Activated CD4-positive, alpha-beta memory T cell treated with anti-CD3 and anti-CD28 coated beads for 36 hours (primary cell): ENCODE measurements at regions not wholly inside any gene's neighbourhood (a gene's known extent, or its start where the extent isn't known, plus 50 kb on each side); places are given as distances from the start of the nearest gene placed in this dataset.

ENCODE experiments used
- CTCF ChIA-PET: fragments of 350-600 bp; sonication (Branson Sonifier 250); formaldehyde crosslinking; loops from one replicate; lab custom pipeline; 2021; ENCODE audit warnings: antibody characterized with exemption, inconsistent platforms; lab: Charles Lee
- POLR2A ChIA-PET: fragments of 350-600 bp; sonication (Branson Sonifier 250); formaldehyde crosslinking; loops from one replicate; lab custom pipeline; 2021; ENCODE audit warnings: antibody characterized with exemption; lab: Charles Lee
- DNase-seq: peaks from one replicate; pipeline ENCODE4 v3.0.0-alpha.2; 2020
- H3K27ac Mint-ChIP-seq: one replicate; pipeline ENCODE4 v1.8.0; 2021; ENCODE audit warnings: mixed read lengths
- H3K27me3 Mint-ChIP-seq: one replicate; pipeline ENCODE4 v1.8.0; 2021; ENCODE audit warnings: mixed read lengths
- H3K36me3 Mint-ChIP-seq: one replicate; pipeline ENCODE4 v1.8.0; 2021; ENCODE audit warnings: mixed read lengths
- H3K4me1 Mint-ChIP-seq: one replicate; pipeline ENCODE4 v1.8.0; 2021; ENCODE audit warnings: low read depth, mixed read lengths
- H3K4me3 Mint-ChIP-seq: one replicate; pipeline ENCODE4 v1.8.0; 2021; ENCODE audit warnings: mild to moderate bottlenecking, mixed read lengths
- H3K9me3 Mint-ChIP-seq: one replicate; pipeline ENCODE4 v1.8.0; 2021; ENCODE audit warnings: mixed read lengths
- intact Hi-C: fragments of 100-400 bp; cut with micrococcal nuclease; formaldehyde crosslinking; loops from one replicate; pipeline ENCODE4 v1.15.1; 2023

- intact Hi-C loops, result loop anchor here (2.0 to 5.0 kb wide), 3 partner anchors 124 to 369 kb away; partner anchors contain the start of genes MGAT2, RPL36AL and RPS29
- peaks cover 2% of the 10 kb centered on the region for H3K27me3 Mint-ChIP-seq
- H3K9me3 Mint-ChIP-seq, result no peaks in the 10 kb centered on the region
- no peak for DNase-seq
- ChIA-PET POLR2A (no interaction called here), CTCF (interaction anchor here (1.7 to 8.8 kb wide), 3 partner anchors 17 to 229 kb away, joined by 4 to 178 read pairs (median 9); partner anchors contain the start of gene KLHDC1)
- no peak overlapping the region for H3K27ac Mint-ChIP-seq
- no peaks in the 10 kb centered on the region for H3K4me1 Mint-ChIP-seq
- no peak overlapping the region for H3K4me3 Mint-ChIP-seq
- H3K36me3 Mint-ChIP-seq, result no peaks in the 10 kb centered on the region
These were observed 123.0 kb downstream of the RPS29 start for GRCh38 chr14:49463146-49463545.

- H3K4me1 Mint-ChIP-seq, result no peaks in the 10 kb centered on the region
- H3K27me3 Mint-ChIP-seq, result no peaks in the 10 kb centered on the region
- H3K36me3 Mint-ChIP-seq, result no peaks in the 10 kb centered on the region
- peak; percentile 46 for DNase-seq
- intact Hi-C loops, result loop anchor here (1.0 to 5.0 kb wide), 4 partner anchors 36 to 371 kb away; partner anchors contain the start of genes MGAT2, RPL36AL and RPS29
- H3K9me3 Mint-ChIP-seq, result no peaks in the 10 kb centered on the region
- no peak overlapping the region for H3K4me3 Mint-ChIP-seq
- ChIA-PET CTCF (interaction anchor here (0.6 to 8.8 kb wide), 44 partner anchors 9 to 391 kb away, joined by 3 to 178 read pairs (median 4); partner anchors contain the start of genes KLHDC1, KLHDC2, MGAT2 and NEMF), POLR2A (interaction anchor here (2.0 kb wide), 1 partner anchor 36 kb away, joined by 6 read pairs; no protein-coding TSS in a partner anchor)
- H3K27ac Mint-ChIP-seq, result no peak overlapping the region
These were observed 124.4 kb downstream of the RPS29 start for GRCh38 chr14:49461529-49462401.

GRCh38 chr14:49460662-49461061, 125.5 kb downstream of the RPS29 start:
- intact Hi-C loops, result loop anchor here (5.0 kb wide), 2 partner anchors 162 to 372 kb away; partner anchors contain the start of genes MGAT2 and RPL36AL

GRCh38 chr14:49456589-49456988, 129.6 kb downstream of the RPS29 start:
- POLR2A ChIA-PET, result no interaction called here
- intact Hi-C loops, result no loop called here
- CTCF ChIA-PET, result interaction anchor here (1.1 to 2.1 kb wide), 2 partner anchors 42 to 44 kb away, joined by 4 to 5 read pairs; no protein-coding TSS in a partner anchor

More at GRCh38 chr14:49460662-49461061, 125.5 kb downstream of the RPS29 start:
- no peaks in the 10 kb centered on the region for H3K36me3 Mint-ChIP-seq
- CTCF ChIA-PET, result interaction anchor here (0.7 to 8.8 kb wide), 19 partner anchors 11 to 392 kb away, joined by 3 to 178 read pairs (median 6); partner anchors contain the start of genes MGAT2, NEMF, RPL36AL and RPS29
- no peak overlapping the region for H3K4me3 Mint-ChIP-seq
- no peak for DNase-seq
- no peaks in the 10 kb centered on the region for H3K4me1 Mint-ChIP-seq
- POLR2A ChIA-PET, result interaction anchor here (2.0 kb wide), 1 partner anchor 37 kb away, joined by 6 read pairs; no protein-coding TSS in a partner anchor
- H3K27ac Mint-ChIP-seq, result no peak overlapping the region
- no peaks in the 10 kb centered on the region for H3K9me3 Mint-ChIP-seq
- H3K27me3 Mint-ChIP-seq, result peaks cover 3% of the 10 kb centered on the region

GRCh38 chr14:49451938-49452337, 134.2 kb downstream of the RPS29 start:
- Mint-ChIP-seq H3K36me3 (no peaks in the 10 kb centered on the region), H3K4me1 (no peaks in the 10 kb centered on the region), H3K9me3 (peaks cover 5% of the 10 kb centered on the region), H3K4me3 (no peak overlapping the region), H3K27me3 (peaks cover 4% of the 10 kb centered on the region), H3K27ac (no peak overlapping the region)
- intact Hi-C loops, result no loop called here
- CTCF ChIA-PET, result interaction anchor here (1.0 to 5.2 kb wide), 2 partner anchors 9 to 46 kb away, joined by 3 to 22 read pairs; no protein-coding TSS in a partner anchor
- DNase-seq, result no peak
- POLR2A ChIA-PET, result no interaction called here

More at GRCh38 chr14:49456589-49456988, 129.6 kb downstream of the RPS29 start:
- H3K4me1 Mint-ChIP-seq, result no peaks in the 10 kb centered on the region
- no peaks in the 10 kb centered on the region for H3K36me3 Mint-ChIP-seq
- no peaks in the 10 kb centered on the region for H3K9me3 Mint-ChIP-seq
- peaks cover 4% of the 10 kb centered on the region for H3K27me3 Mint-ChIP-seq
- DNase-seq, result no peak
- H3K4me3 Mint-ChIP-seq, result no peak overlapping the region
- H3K27ac Mint-ChIP-seq, result no peak overlapping the region

- Mint-ChIP-seq H3K27ac (no peak overlapping the region), H3K4me1 (no peaks in the 10 kb centered on the region), H3K9me3 (peaks cover 5% of the 10 kb centered on the region), H3K27me3 (peaks cover 3% of the 10 kb centered on the region), H3K4me3 (no peak overlapping the region), H3K36me3 (no peaks in the 10 kb centered on the region)
- DNase-seq, result no peak
- POLR2A ChIA-PET, result no interaction called here
- intact Hi-C loops, result no loop called here
- CTCF ChIA-PET, result interaction anchor here (0.6 to 5.2 kb wide), 2 partner anchors 11 to 128 kb away, joined by 3 to 22 read pairs; no protein-coding TSS in a partner anchor
These were observed 136.4 kb downstream of the RPS29 start for GRCh38 chr14:49449749-49450148.

- no peaks in the 10 kb centered on the region for H3K4me1 Mint-ChIP-seq
- H3K4me3 Mint-ChIP-seq, result no peak overlapping the region
- no peaks in the 10 kb centered on the region for H3K36me3 Mint-ChIP-seq
- intact Hi-C loops, result no loop called here
- H3K27me3 Mint-ChIP-seq, result peaks cover 3% of the 10 kb centered on the region
- ChIA-PET CTCF (interaction anchor here (2.6 to 5.2 kb wide), 2 partner anchors 14 to 50 kb away, joined by 9 to 22 read pairs; no protein-coding TSS in a partner anchor), POLR2A (no interaction called here)
- no peak overlapping the region for H3K27ac Mint-ChIP-seq
- DNase-seq, result no peak
- H3K9me3 Mint-ChIP-seq, result peaks cover 5% of the 10 kb centered on the region
These were observed 138.6 kb downstream of the RPS29 start for GRCh38 chr14:49447540-49448107.

GRCh38 chr14:49446801-49447200, 139.4 kb downstream of the RPS29 start:
- no peaks in the 10 kb centered on the region for H3K36me3 Mint-ChIP-seq
- no peaks in the 10 kb centered on the region for H3K4me1 Mint-ChIP-seq
- peaks cover 5% of the 10 kb centered on the region for H3K9me3 Mint-ChIP-seq
- peaks cover 5% of the 10 kb centered on the region for H3K27me3 Mint-ChIP-seq
- DNase-seq, result no peak
- H3K4me3 Mint-ChIP-seq, result no peak overlapping the region
- H3K27ac Mint-ChIP-seq, result no peak overlapping the region
- CTCF ChIA-PET, result interaction anchor here (2.6 kb wide), 1 partner anchor 51 kb away, joined by 9 read pairs; no protein-coding TSS in a partner anchor
- POLR2A ChIA-PET, result no interaction called here
- intact Hi-C loops, result no loop called here

GRCh38 chr14:49438256-49438770, 147.9 kb downstream of the RPS29 start:
- ChIA-PET CTCF (interaction anchor here (0.6 to 3.7 kb wide), 2 partner anchors 23 to 57 kb away, joined by 3 to 22 read pairs; no protein-coding TSS in a partner anchor), POLR2A (no interaction called here)
- no peak for DNase-seq

GRCh38 chr14:49428076-49428475, 158.1 kb downstream of the RPS29 start:
- Mint-ChIP-seq H3K4me1 (peaks cover 11% of the 10 kb centered on the region), H3K9me3 (peaks cover 22% of the 10 kb centered on the region), H3K4me3 (no peak overlapping the region), H3K27me3 (peaks cover 33% of the 10 kb centered on the region), H3K36me3 (peaks cover 10% of the 10 kb centered on the region), H3K27ac (no peak overlapping the region)
- ChIA-PET POLR2A (no interaction called here), CTCF (no interaction called here)
- no peak for DNase-seq
- intact Hi-C loops, result no loop called here

More at GRCh38 chr14:49438256-49438770, 147.9 kb downstream of the RPS29 start:
- Mint-ChIP-seq H3K9me3 (peaks cover 12% of the 10 kb centered on the region), H3K27ac (no peak overlapping the region), H3K27me3 (peaks cover 8% of the 10 kb centered on the region), H3K36me3 (peaks cover 4% of the 10 kb centered on the region), H3K4me3 (no peak overlapping the region), H3K4me1 (no peaks in the 10 kb centered on the region)
- intact Hi-C loops, result no loop called here

- intact Hi-C loops, result no loop called here
- DNase-seq, result no peak
- ChIA-PET CTCF (no interaction called here), POLR2A (no interaction called here)
- Mint-ChIP-seq H3K9me3 (peaks cover 13% of the 10 kb centered on the region), H3K4me1 (peaks cover 11% of the 10 kb centered on the region), H3K4me3 (no peak overlapping the region), H3K27me3 (peaks cover 35% of the 10 kb centered on the region), H3K27ac (no peak overlapping the region), H3K36me3 (peaks cover 3% of the 10 kb centered on the region)
These were observed 159.1 kb downstream of the RPS29 start for GRCh38 chr14:49427117-49427516.
